ENCODE measurements at regions not wholly inside any gene's neighbourhood (a gene's known extent, or its start where the extent isn't known, plus 50 kb on each side); places are given as distances from the start of the nearest gene placed in this dataset.

DNA sequence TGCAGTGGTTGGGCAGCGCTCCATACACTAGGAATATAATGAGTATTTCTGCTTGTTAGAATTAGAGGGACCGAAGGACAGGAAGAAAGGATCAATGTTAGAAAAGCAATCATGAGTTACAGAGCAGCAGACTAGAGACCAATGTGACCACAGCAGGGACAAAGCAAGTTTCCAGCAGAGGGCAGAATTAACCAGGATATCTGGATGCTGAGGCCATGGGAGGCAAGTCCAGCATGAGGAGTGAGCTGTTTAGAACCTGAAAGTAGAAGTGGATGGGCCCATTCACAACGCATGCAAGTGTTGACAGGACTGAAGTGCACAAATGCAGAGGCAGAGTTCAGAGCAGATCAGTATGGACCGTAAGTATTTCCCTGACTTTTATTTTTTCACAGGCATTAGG lies 910.4 kb upstream of the GYPC start:
- TF ChIP-seq POLR2AphosphoS5 (IDR thresholded peaks at IDR 0.05; ENCODE audit: low read depth, low read length), result no peak
- TF ChIP-seq TAF1 (IDR thresholded peaks at IDR 0.05; ENCODE audit: low read depth, low read length), result no peak
- no peak for TF ChIP-seq POLR2A (IDR thresholded peaks at IDR 0.05; ENCODE audit: low read depth, low read length)
- no peak for TF ChIP-seq SPI1 (IDR thresholded peaks at IDR 0.05; ENCODE audit: low read depth, low read length)
- TF ChIP-seq POU2F2 (IDR thresholded peaks at IDR 0.05; ENCODE audit: low read depth, low read length), result no peak
- no peak for TF ChIP-seq PAX5 (IDR thresholded peaks at IDR 0.05; ENCODE audit: insufficient read depth, low read length, severe bottlenecking)
